ENCODE measurements at regions not wholly inside any gene's neighbourhood (a gene's known extent, or its start where the extent isn't known, plus 50 kb on each side); places are given as distances from the start of the nearest gene placed in this dataset.
A peak's percentile ranks its signal among the peaks of the same experiment; 100 is the strongest.

DNA sequence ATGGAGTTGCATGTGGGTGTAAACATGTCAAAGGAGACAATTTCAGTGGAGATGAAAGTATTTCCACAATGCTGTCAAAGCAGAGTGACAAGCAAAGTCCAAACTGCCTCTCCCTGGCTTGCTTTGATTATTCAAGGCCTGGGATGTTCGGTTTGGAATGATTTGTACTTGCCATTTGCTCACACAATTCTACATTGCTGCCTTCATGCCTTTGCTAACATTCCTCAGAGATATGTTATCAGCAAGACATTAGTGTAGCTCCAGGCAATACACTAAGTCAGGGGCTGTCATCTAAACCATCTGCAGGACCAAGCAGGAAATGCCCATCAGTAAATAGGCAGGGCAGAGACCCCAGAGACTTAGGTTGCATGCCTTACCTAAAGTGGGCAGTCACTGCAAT lies 79.6 kb upstream of the C1QTNF7 start:
- H3K27ac ChIP-seq: peak overlapping the region in 4 of 8 donors; percentile 3 to 64 (median 34)
- TF ChIP-seq POLR2AphosphoS5 (IDR thresholded peaks at IDR 0.05) (no peak), POLR2A (IDR thresholded peaks at IDR 0.05) (no peak)
- TF ChIP-seq, protein P1, sequence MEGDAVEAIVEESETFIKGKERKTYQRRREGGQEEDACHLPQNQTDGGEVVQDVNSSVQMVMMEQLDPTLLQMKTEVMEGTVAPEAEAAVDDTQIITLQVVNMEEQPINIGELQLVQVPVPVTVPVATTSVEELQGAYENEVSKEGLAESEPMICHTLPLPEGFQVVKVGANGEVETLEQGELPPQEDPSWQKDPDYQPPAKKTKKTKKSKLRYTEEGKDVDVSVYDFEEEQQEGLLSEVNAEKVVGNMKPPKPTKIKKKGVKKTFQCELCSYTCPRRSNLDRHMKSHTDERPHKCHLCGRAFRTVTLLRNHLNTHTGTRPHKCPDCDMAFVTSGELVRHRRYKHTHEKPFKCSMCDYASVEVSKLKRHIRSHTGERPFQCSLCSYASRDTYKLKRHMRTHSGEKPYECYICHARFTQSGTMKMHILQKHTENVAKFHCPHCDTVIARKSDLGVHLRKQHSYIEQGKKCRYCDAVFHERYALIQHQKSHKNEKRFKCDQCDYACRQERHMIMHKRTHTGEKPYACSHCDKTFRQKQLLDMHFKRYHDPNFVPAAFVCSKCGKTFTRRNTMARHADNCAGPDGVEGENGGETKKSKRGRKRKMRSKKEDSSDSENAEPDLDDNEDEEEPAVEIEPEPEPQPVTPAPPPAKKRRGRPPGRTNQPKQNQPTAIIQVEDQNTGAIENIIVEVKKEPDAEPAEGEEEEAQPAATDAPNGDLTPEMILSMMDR (IDR thresholded peaks at IDR 0.05 in 8 of 11, conservative IDR thresholded peaks at IDR 0.05 in 3 of 11): no peak
- no peak for DNase-seq
- H3K4me3 ChIP-seq: no peak overlapping the region
- no peaks in the 10 kb centered on the region for H3K36me3 ChIP-seq
- WGBS, 5 donors: 38 to 84% (median 69%) methylated on average over 1 of the region's 1 CpG
- peaks cover 3 to 50% (median 16%) of the 10 kb centered on the region in 6 donors for H3K4me1 ChIP-seq
- intact Hi-C loops (cut with DNase I; ENCODE audit: low total_unique reads): no loop called here
- no peaks in the 10 kb centered on the region for H3K27me3 ChIP-seq (replicated peaks in 1 of 7)
- no peaks in the 10 kb centered on the region for H3K9me3 ChIP-seq

DNA sequence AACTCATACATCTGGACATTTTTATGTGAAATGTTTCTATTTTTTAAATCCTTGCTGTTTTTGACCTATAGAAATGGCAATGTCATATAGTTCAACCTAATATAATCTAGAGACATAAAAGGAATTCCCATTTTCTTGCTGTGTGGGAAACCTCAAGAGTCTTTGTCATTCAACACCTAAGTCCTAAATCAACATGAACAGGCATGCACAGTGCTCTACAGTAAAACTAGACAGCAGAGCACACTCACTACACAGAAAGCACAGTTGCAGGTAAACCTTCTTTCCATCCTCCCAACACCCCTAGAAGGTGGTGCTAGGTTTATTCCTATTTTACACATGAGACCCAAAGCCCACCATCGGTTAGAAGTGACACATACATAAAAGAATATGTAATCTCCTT lies 79.1 kb upstream of the C1QTNF7 start:
- Histone ChIP-seq H3K4me3 (no peak overlapping the region), H3K4me1 (peaks cover 3 to 50% (median 16%) of the 10 kb centered on the region in 6 donors), H3K9me3 (no peaks in the 10 kb centered on the region), H3K27ac (peak overlapping the region in 5 of 8 donors; percentile 2 to 64 (median 61)), H3K36me3 (no peaks in the 10 kb centered on the region), H3K27me3 (replicated peaks in 1 of 7) (no peaks in the 10 kb centered on the region)
- DNase-seq: no peak
- TF ChIP-seq POLR2AphosphoS5 (IDR thresholded peaks at IDR 0.05) (no peak), POLR2A (IDR thresholded peaks at IDR 0.05) (no peak)
- TF ChIP-seq, protein P1 (IDR thresholded peaks at IDR 0.05 in 8 of 11, conservative IDR thresholded peaks at IDR 0.05 in 3 of 11): no peak
- whole genome bisulfite sequencing, 5 donors: 79 to 86% (median 84%) methylated on average over 1 of the region's 1 CpG
- intact Hi-C loops (cut with DNase I; ENCODE audit: low total_unique reads): no loop called here

DNA sequence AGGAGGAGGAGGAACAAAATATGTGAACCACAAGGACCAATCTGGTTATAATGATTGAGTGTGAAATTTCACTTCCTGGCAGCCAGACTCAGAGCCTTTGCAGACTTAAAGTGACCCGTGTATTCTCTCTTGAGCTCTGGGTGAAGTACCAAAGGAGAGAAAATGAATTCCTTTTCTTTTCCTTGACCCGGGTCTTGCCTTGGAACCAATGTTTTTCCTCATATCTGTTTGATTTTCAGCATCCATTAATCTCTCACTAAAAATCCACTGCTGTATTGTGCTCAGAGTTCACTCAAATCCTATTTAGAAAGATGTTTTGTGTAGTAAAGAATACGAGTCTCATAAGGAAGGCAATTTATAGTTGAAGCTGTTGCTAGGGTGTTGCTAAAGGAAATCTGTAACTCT lies 78.3 kb upstream of the C1QTNF7 start:
- no peak overlapping the region for H3K4me3 ChIP-seq
- H3K4me1 ChIP-seq: peaks cover 3 to 44% (median 14%) of the 10 kb centered on the region in 6 donors
- no peak for TF ChIP-seq POLR2A (IDR thresholded peaks at IDR 0.05)
- TF ChIP-seq, protein P1 (IDR thresholded peaks at IDR 0.05 in 8 of 11, conservative IDR thresholded peaks at IDR 0.05 in 3 of 11): no peak
- no peak for TF ChIP-seq POLR2AphosphoS5 (IDR thresholded peaks at IDR 0.05)
- H3K36me3 ChIP-seq: no peaks in the 10 kb centered on the region
- no peak for DNase-seq
- WGBS, 5 donors: 20 to 25% (median 24%) methylated on average over 3 of the region's 3 CpGs
- intact Hi-C loops (cut with DNase I; ENCODE audit: low total_unique reads): no loop called here
- H3K27ac ChIP-seq: peak overlapping the region in 7 of 8 donors; percentile 2 to 64 (median 60)
- no peaks in the 10 kb centered on the region for H3K27me3 ChIP-seq (replicated peaks in 1 of 7)
- H3K9me3 ChIP-seq: no peaks in the 10 kb centered on the region

- Histone ChIP-seq H3K27ac (peak overlapping the region in 7 of 8 donors; percentile 2 to 64 (median 60)), H3K4me3 (no peak overlapping the region), H3K4me1 (peaks cover 0 to 45% (median 11%) of the 10 kb centered on the region in 6 donors), H3K36me3 (no peaks in the 10 kb centered on the region), H3K27me3 (replicated peaks in 1 of 7) (no peaks in the 10 kb centered on the region), H3K9me3 (no peaks in the 10 kb centered on the region)
- TF ChIP-seq, protein P1 (IDR thresholded peaks at IDR 0.05 in 8 of 11, conservative IDR thresholded peaks at IDR 0.05 in 3 of 11): no peak
- no peak for DNase-seq
- intact Hi-C loops (cut with DNase I; ENCODE audit: low total_unique reads): no loop called here
- WGBS, 5 donors: 57 to 86% (median 73%) methylated on average over 1 of the region's 1 CpG
These were observed 77.9 kb upstream of the C1QTNF7 start for GRCh38 chr4:15349965-15350364.
